Prostate gland (tissue), 2 donors: ENCODE measurements at regions not wholly inside any gene's neighbourhood (a gene's known extent, or its start where the extent isn't known, plus 50 kb on each side); places are given as distances from the start of the nearest gene placed in this dataset.

Experiments used
- DNase-seq: peaks from one replicate; pipeline ENCODE4 v3.0.0-alpha.2; 2019; ENCODE audit warnings: low spot score
- H3K27ac ChIP-seq, 2 donors: fragments of 200-600 bp; sonication (generic); 2 replicates each; pipeline ENCODE4 v1.5.1; 2017 to 2019
- H3K27me3 ChIP-seq: fragments of 200-600 bp; sonication (generic); replicated peaks from 2 replicates; pipeline ENCODE4 v1.5.1; 2019; ENCODE audit not compliant: insufficient read depth
- H3K36me3 ChIP-seq, 2 donors: fragments of 200-600 bp; sonication (generic); 1 replicate in 1 of 2; 2 replicates in 1 of 2; pipeline versions ENCODE4 v1.5.1 to v1.8.1; 2017 to 2019
- H3K4me1 ChIP-seq: fragments of 200-600 bp; sonication (generic); replicated peaks from 2 replicates; pipeline ENCODE4 v1.5.1; 2019
- H3K4me3 ChIP-seq, 2 donors: fragments of 200-600 bp; sonication (generic); 2 replicates each; pipeline ENCODE4 v1.5.1; 2017 to 2019
- H3K9me3 ChIP-seq: fragments of 200-600 bp; sonication (generic); 2 replicates; pipeline ENCODE4 v1.5.1; 2017
- POLR2A ChIP-seq: fragments of 450-650 bp; IDR thresholded peaks from one replicate; pipeline ENCODE4 v1.6.1; 2016; ENCODE audit warnings: antibody characterized with exemption, mild to moderate bottlenecking
- POLR2AphosphoS5 ChIP-seq: sonication (generic); formaldehyde crosslinking; IDR thresholded peaks from one replicate; pipeline ENCODE4 v1.6.1; 2017; ENCODE audit warnings: antibody characterized with exemption
- WGBS: methylation state at CpG from one replicate; pipeline ENCODE4 v1.1.5; 2018; 5-methylcytosine and 5-hydroxymethylcytosine counted together
- intact Hi-C: fragments of 100-400 bp; cut with DNase I; formaldehyde crosslinking; loops from one replicate; pipeline ENCODE4 v1.14.2; 2022
- TF ChIP-seq, protein P1 (sequence below), 4 experiments: fragments of 200-600 bp in 2 of 4; fragments of 450-650 bp in 2 of 4; sonication (generic) in 2 of 4; IDR thresholded peaks; 1 replicate in 3 of 4; 2 replicates in 1 of 4; pipeline ENCODE4 v1.5.1; 2016 to 2019; ENCODE audit warnings: antibody characterized with exemption in 4 of 4, mild to moderate bottlenecking in 2 of 4, moderate library complexity in 2 of 4

DNA sequence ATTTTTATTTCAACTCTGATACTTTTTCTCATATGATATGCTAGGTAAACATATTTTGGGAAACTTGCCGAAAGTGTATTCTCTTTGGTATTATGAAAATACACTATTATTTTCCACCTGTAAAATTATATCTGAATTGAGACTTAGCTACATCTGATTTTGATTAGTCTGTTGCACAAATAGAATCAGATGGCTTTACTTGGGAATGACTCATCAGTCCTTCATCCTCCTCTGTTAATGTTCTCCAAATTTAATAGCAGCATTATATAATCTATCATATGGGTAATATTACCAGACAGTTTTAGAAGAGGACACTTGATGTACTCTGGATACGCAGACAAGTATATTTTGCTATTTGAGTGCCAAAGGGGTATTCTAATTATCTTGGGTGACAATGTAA, 245.3 kb downstream of the CTH start:
- Histone ChIP-seq H3K27me3 (no peaks in the 10 kb centered on the region), H3K4me1 (no peaks in the 10 kb centered on the region), H3K9me3 (no peaks in the 10 kb centered on the region), H3K36me3 (no peaks in the 10 kb centered on the region), H3K4me3 (no peak overlapping the region), H3K27ac (no peak overlapping the region)
- no peak for DNase-seq
- intact Hi-C loops: no loop called here
- TF ChIP-seq POLR2A (no peak), POLR2AphosphoS5 (no peak)
- TF ChIP-seq, protein P1, sequence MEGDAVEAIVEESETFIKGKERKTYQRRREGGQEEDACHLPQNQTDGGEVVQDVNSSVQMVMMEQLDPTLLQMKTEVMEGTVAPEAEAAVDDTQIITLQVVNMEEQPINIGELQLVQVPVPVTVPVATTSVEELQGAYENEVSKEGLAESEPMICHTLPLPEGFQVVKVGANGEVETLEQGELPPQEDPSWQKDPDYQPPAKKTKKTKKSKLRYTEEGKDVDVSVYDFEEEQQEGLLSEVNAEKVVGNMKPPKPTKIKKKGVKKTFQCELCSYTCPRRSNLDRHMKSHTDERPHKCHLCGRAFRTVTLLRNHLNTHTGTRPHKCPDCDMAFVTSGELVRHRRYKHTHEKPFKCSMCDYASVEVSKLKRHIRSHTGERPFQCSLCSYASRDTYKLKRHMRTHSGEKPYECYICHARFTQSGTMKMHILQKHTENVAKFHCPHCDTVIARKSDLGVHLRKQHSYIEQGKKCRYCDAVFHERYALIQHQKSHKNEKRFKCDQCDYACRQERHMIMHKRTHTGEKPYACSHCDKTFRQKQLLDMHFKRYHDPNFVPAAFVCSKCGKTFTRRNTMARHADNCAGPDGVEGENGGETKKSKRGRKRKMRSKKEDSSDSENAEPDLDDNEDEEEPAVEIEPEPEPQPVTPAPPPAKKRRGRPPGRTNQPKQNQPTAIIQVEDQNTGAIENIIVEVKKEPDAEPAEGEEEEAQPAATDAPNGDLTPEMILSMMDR (IDR thresholded peaks at IDR 0.05): no peak
- 75% methylated on average over 2 of the region's 2 CpGs for WGBS

DNA sequence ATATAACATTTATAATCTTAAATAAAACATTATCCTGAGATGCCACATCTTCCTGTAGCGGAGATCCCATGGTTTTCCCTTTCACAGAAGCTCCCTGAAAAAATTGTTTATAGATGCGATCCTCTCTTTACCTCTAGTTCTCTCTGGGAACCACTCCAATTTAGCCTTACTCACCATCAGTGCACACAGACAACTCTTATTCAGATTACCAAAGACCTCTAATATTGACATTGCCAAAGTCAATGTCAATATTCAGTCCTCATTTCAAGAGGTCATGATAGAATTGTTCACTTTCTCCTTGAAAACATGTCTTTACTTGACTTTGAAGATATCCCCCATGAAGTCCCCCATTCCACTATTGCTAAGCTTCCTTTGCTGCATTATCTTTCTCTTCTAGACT, 248.8 kb downstream of the CTH start:
- no peaks in the 10 kb centered on the region for H3K4me1 ChIP-seq
- H3K27ac ChIP-seq: no peak overlapping the region
- intact Hi-C loops: no loop called here
- DNase-seq: no peak
- H3K4me3 ChIP-seq: no peak overlapping the region
- H3K27me3 ChIP-seq: no peaks in the 10 kb centered on the region
- H3K36me3 ChIP-seq: no peaks in the 10 kb centered on the region
- TF ChIP-seq POLR2A (no peak), POLR2AphosphoS5 (no peak)
- TF ChIP-seq, protein P1 (IDR thresholded peaks at IDR 0.05): no peak
- WGBS: 73% methylated on average over 2 of the region's 2 CpGs
- H3K9me3 ChIP-seq: no peaks in the 10 kb centered on the region

DNA sequence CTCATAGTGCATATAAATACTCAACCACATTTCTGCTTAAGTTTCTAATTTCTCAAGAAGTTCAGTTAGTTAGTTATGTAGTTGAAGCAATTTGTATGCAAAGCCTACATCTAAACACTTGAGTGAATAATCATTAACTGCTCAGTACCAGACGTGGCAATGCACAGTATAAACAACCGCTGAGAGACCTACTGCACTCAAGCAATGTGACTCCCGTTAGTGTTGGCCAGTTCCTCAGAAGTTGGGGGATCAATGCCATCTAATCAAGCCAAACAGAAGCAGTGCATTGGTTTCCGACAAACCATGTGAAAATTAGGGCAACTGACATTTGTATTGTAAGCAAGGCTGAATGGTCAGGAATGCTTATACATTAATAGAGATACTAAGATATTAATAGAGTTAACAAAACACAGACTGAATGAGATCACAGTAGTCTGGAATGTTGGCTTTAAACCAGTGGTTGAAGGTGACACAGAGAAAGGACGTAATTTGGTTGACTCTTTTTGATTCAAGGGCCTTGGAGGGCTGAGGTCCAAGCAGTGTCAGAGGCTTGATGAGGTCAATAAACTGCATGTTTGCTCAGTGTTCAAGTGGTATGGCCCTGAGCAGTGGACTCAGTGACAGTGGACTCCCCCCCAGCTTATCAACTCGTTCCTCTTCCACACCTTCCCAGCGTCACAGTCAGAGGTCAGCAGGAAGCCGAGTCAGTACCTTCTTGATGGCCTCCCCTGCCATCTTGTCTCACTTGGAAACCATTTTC, 255.5 kb downstream of the CTH start:
- DNase-seq: no peak
- Histone ChIP-seq H3K4me3 (no peak overlapping the region), H3K27me3 (no peaks in the 10 kb centered on the region), H3K27ac (no peak overlapping the region), H3K9me3 (no peaks in the 10 kb centered on the region), H3K4me1 (no peaks in the 10 kb centered on the region), H3K36me3 (no peaks in the 10 kb centered on the region)
- intact Hi-C loops: no loop called here
- WGBS: 53% methylated on average over 8 of the region's 8 CpGs
- TF ChIP-seq POLR2A (no peak), POLR2AphosphoS5 (no peak)
- TF ChIP-seq, protein P1 (IDR thresholded peaks at IDR 0.05): no peak

DNA sequence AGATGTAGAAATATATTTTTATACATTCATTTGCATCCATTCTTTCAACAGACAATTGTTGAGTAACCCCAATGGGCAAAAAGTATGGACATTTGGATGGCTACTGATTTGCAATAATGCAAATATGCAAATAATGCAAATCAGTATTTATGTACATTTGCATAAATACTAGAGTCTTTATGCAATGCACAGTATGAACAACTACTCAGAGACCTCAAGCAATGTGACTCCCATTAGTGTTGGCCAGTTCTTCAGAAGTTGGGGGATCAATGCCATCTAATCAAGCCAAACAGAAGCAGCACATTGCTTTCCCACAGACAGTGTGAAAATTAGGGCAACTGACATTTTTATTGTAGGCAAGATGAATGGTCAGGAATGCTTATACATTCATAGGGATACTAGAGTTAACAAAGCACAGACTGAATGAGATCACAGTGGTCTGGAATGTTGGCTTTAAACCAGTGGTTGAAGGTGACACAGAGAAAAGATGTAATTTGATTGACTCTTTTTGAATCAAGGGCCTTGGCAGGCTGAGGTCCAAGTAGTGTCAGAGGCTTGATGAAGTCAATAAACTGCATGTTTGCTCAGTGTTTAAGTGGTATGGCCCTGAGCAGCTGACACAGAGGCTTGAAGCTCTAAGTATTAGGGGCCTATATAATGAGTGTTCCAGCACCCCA, 256.6 kb downstream of the CTH start:
- intact Hi-C loops: no loop called here
- Histone ChIP-seq H3K4me3 (no peak overlapping the region), H3K9me3 (no peaks in the 10 kb centered on the region), H3K36me3 (no peaks in the 10 kb centered on the region), H3K4me1 (no peaks in the 10 kb centered on the region), H3K27ac (no peak overlapping the region), H3K27me3 (no peaks in the 10 kb centered on the region)
- DNase-seq: no peak
- TF ChIP-seq POLR2A (no peak), POLR2AphosphoS5 (no peak)
- TF ChIP-seq, protein P1 (IDR thresholded peaks at IDR 0.05): no peak

DNA sequence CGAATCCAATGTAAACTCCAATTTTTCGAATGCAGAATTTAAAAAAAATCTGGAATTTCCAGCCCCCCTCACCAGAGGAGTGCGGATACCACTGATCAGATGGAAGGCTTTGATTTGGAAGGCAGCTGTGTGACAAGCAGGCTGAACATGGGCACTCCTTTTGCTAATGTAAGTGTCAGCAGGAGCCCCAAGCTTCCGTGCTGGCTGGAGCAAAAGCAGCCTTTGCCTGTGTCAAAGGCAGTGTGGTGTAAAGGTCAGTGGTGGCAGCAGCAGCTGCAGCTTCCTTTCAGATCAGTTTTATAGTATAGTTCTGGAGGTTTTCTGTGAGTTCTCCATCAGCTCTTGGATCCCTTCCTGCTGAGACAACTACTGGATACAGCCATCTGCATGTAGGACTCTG, 259.9 kb downstream of the CTH start:
- intact Hi-C loops: no loop called here
- no peak overlapping the region for H3K27ac ChIP-seq
- TF ChIP-seq, protein P1 (IDR thresholded peaks at IDR 0.05): no peak
- no peak for TF ChIP-seq POLR2A
- TF ChIP-seq POLR2AphosphoS5: no peak

More for the DNA sequence above, 259.9 kb downstream of the CTH start:
- DNase-seq: no peak
- no peaks in the 10 kb centered on the region for H3K4me1 ChIP-seq
- 65% methylated on average over 4 of the region's 4 CpGs for WGBS
- H3K4me3 ChIP-seq: no peak overlapping the region
- no peaks in the 10 kb centered on the region for H3K27me3 ChIP-seq
- H3K9me3 ChIP-seq: no peaks in the 10 kb centered on the region
- H3K36me3 ChIP-seq: no peaks in the 10 kb centered on the region
